Neuronal stem cell (in vitro differentiated cells): ENCODE measurements at regions not wholly inside any gene's neighbourhood (a gene's known extent, or its start where the extent isn't known, plus 50 kb on each side); places are given as distances from the start of the nearest gene placed in this dataset.
"Not testable (repeated sequence)": the region's sequence is repeated elsewhere in the genome, so short reads cannot be mapped to it uniquely, and the experiment has no call there.

Experiments
- DNase-seq: peaks from one replicate; pipeline ENCODE4 v3.0.0-alpha.2; 2013; ENCODE audit warnings: low spot score
- H2AFZ ChIP-seq: one replicate; pipeline ENCODE4 v1.6.1; 2013; ENCODE audit warnings: mild to moderate bottlenecking, low read length, inconsistent platforms
- H2AK5ac ChIP-seq: 2 replicates; pipeline ENCODE4 v1.6.1; 2013; ENCODE audit warnings: low read depth, mild to moderate bottlenecking, inconsistent platforms, low read length, moderate library complexity, mixed read lengths
- H2BK120ac ChIP-seq: 2 replicates; pipeline ENCODE4 v1.6.1; 2013; ENCODE audit warnings: low read depth, mild to moderate bottlenecking, inconsistent platforms, low read length, moderate library complexity, mixed read lengths
- H2BK12ac ChIP-seq: one replicate; pipeline ENCODE4 v1.6.1; 2013; ENCODE audit warnings: low read length, inconsistent platforms
- H2BK15ac ChIP-seq: 2 replicates; pipeline ENCODE4 v1.6.1; 2013; ENCODE audit warnings: mild to moderate bottlenecking, low read length, inconsistent platforms, mixed read lengths
- H2BK5ac ChIP-seq: one replicate; pipeline ENCODE4 v1.6.1; 2013; ENCODE audit warnings: inconsistent platforms, mild to moderate bottlenecking, low read length, moderate library complexity
- H3K14ac ChIP-seq: one replicate; pipeline ENCODE4 v1.6.1; 2013; ENCODE audit warnings: low read length, inconsistent platforms
- H3K18ac ChIP-seq: 2 replicates; pipeline ENCODE4 v1.6.1; 2013; ENCODE audit warnings: low read length, inconsistent platforms
- H3K23ac ChIP-seq: 2 replicates; pipeline ENCODE4 v1.6.1; 2013; ENCODE audit warnings: low read depth, mild to moderate bottlenecking, mixed read lengths, low read length, inconsistent platforms; ENCODE audit not compliant: poor library complexity
- H3K27ac ChIP-seq: replicated peaks from 3 replicates; pipeline ENCODE4 v1.5.1; 2013; ENCODE audit warnings: low read length, inconsistent platforms
- H3K27me3 ChIP-seq, 3 experiments: 2 replicates each; pipeline ENCODE4 v1.6.1; 2013; ENCODE audit warnings: low read length in 3 of 3, mild to moderate bottlenecking in 2 of 3, inconsistent platforms in 1 of 3, low read depth in 1 of 3, mixed read lengths in 1 of 3, moderate library complexity in 1 of 3; ENCODE audit not compliant: control insufficient read depth in 3 of 3, insufficient read depth in 3 of 3
- H3K36me3 ChIP-seq, 2 donors: replicated peaks in 1 of 2; 2 replicates each; pipeline ENCODE4 v1.6.1; 2013; ENCODE audit warnings: low read length in 2 of 2; ENCODE audit not compliant: control insufficient read depth in 2 of 2, insufficient read depth in 2 of 2
- H3K4ac ChIP-seq: 2 replicates; pipeline ENCODE4 v1.6.1; 2013; ENCODE audit warnings: inconsistent platforms, mild to moderate bottlenecking, low read length, moderate library complexity
- H3K4me1 ChIP-seq, 2 donors: 1 replicate in 1 of 2; 2 replicates in 1 of 2; pipeline ENCODE4 v1.6.1; 2013; ENCODE audit warnings: low read length in 2 of 2, low read depth in 1 of 2; ENCODE audit not compliant: control insufficient read depth in 2 of 2, insufficient read depth in 1 of 2
- H3K4me2 ChIP-seq: one replicate; pipeline ENCODE4 v1.6.1; 2013; ENCODE audit warnings: mild to moderate bottlenecking, low read length, inconsistent platforms; ENCODE audit not compliant: insufficient read depth, poor library complexity, severe bottlenecking
- H3K4me3 ChIP-seq, 2 donors: 2 replicates each; pipeline ENCODE4 v1.5.1; 2013; ENCODE audit warnings: low read length in 2 of 2, mild to moderate bottlenecking in 2 of 2, inconsistent platforms in 1 of 2, moderate library complexity in 1 of 2
- H3K79me1 ChIP-seq: one replicate; pipeline ENCODE4 v1.6.1; 2013; ENCODE audit warnings: low read depth, mild to moderate bottlenecking, inconsistent platforms, low read length, moderate library complexity
- H3K9ac ChIP-seq: one replicate; pipeline ENCODE4 v1.6.1; 2013; ENCODE audit warnings: mild to moderate bottlenecking, low read depth, low read length, inconsistent platforms; ENCODE audit not compliant: poor library complexity
- H3K9me3 ChIP-seq, 2 donors: replicated peaks in 1 of 2; 2 replicates each; pipeline versions ENCODE3 to v1.6.1; 2013; ENCODE audit warnings: low read length in 2 of 2, mild to moderate bottlenecking in 2 of 2, inconsistent platforms in 1 of 2, low read depth in 1 of 2, mixed read lengths in 1 of 2, moderate library complexity in 1 of 2; ENCODE audit not compliant: control insufficient read depth in 2 of 2, insufficient read depth in 1 of 2
- H4K8ac ChIP-seq: one replicate; pipeline ENCODE4 v1.6.1; 2013; ENCODE audit warnings: low read depth, mild to moderate bottlenecking, inconsistent platforms, low read length, moderate library complexity
- H4K91ac ChIP-seq: one replicate; pipeline ENCODE4 v1.6.1; 2013; ENCODE audit warnings: low read length, low read depth, mild to moderate bottlenecking, inconsistent platforms; ENCODE audit not compliant: poor library complexity
- WGBS, 2 donors: extraction: QIAGEN DNeasy Blood & Tissue Kit; methylation state at CpG; one replicate each; pipeline ENCODE4 v1.1.7; 2013; ENCODE audit warnings: missing lambda C conversion rate in 2 of 2, mixed read lengths in 1 of 2; ENCODE audit not compliant: insufficient read length in 2 of 2, insufficient replicate concordance in 1 of 2; ENCODE audit errors: extremely low coverage in 2 of 2; 5-methylcytosine and 5-hydroxymethylcytosine counted together

GRCh38 chr13:107790397-107790796 lies 424.9 kb downstream of the LIG4 start:
- no peak overlapping the region for H3K14ac ChIP-seq
- H3K27me3 ChIP-seq = no peaks in the 10 kb centered on the region
- H3K4me2 ChIP-seq = no peak overlapping the region
- H4K8ac ChIP-seq = no peak overlapping the region
- no peak overlapping the region for H3K4me3 ChIP-seq
- H3K9ac ChIP-seq = no peak overlapping the region
- no peak overlapping the region for H2AK5ac ChIP-seq
- no peak overlapping the region for H2BK15ac ChIP-seq
- H3K4ac ChIP-seq = no peak overlapping the region
- WGBS, 2 donors = no CpG with 5 or more reads among the region's 1 CpG
- H2BK120ac ChIP-seq = no peak overlapping the region
- no peaks in the 10 kb centered on the region for H3K79me1 ChIP-seq
- no peak overlapping the region for H3K18ac ChIP-seq
- H3K27ac ChIP-seq = no peak overlapping the region
- H2BK12ac ChIP-seq = no peak overlapping the region
- no peaks in the 10 kb centered on the region for H3K4me1 ChIP-seq
- no peak for DNase-seq
- no peak overlapping the region for H2AFZ ChIP-seq
- no peak overlapping the region for H3K23ac ChIP-seq
- H4K91ac ChIP-seq = no peak overlapping the region
- no peaks in the 10 kb centered on the region for H3K36me3 ChIP-seq
- no peak overlapping the region for H2BK5ac ChIP-seq
- no peaks in the 10 kb centered on the region for H3K9me3 ChIP-seq

GRCh38 chr13:107788464-107789165 lies 426.7 kb downstream of the LIG4 start:
- Histone ChIP-seq H3K23ac (no peak overlapping the region), H2BK12ac (no peak overlapping the region), H2AK5ac (no peak overlapping the region), H3K4me1 (no peaks in the 10 kb centered on the region), H2AFZ (no peak overlapping the region), H3K79me1 (no peaks in the 10 kb centered on the region), H3K4me3 (no peak overlapping the region), H3K27me3 (no peaks in the 10 kb centered on the region), H3K36me3 (no peaks in the 10 kb centered on the region), H2BK5ac (no peak overlapping the region), H2BK120ac (no peak overlapping the region), H3K4ac (no peak overlapping the region), H3K14ac (no peak overlapping the region), H3K9me3 (no peaks in the 10 kb centered on the region), H4K91ac (no peak overlapping the region), H3K9ac (no peak overlapping the region), H3K4me2 (no peak overlapping the region), H3K18ac (no peak overlapping the region), H3K27ac (no peak overlapping the region), H4K8ac (no peak overlapping the region), H2BK15ac (no peak overlapping the region)
- DNase-seq = no peak
- no CpG with 5 or more reads among the region's 8 CpGs for WGBS, 2 donors

GRCh38 chr13:107782646-107783045 lies 432.7 kb downstream of the LIG4 start:
- no CpG with 5 or more reads among the region's 39 CpGs for WGBS, 2 donors
- not testable (repeated sequence) for H3K18ac ChIP-seq, H3K4me1 ChIP-seq, H3K9ac ChIP-seq, H3K27ac ChIP-seq, DNase-seq, H2BK5ac ChIP-seq, H4K91ac ChIP-seq, H3K36me3 ChIP-seq, H3K4ac ChIP-seq, H2AK5ac ChIP-seq, H4K8ac ChIP-seq, H3K4me2 ChIP-seq, H2BK15ac ChIP-seq, H2AFZ ChIP-seq, H3K23ac ChIP-seq, H2BK12ac ChIP-seq, H3K27me3 ChIP-seq, H3K79me1 ChIP-seq, H3K14ac ChIP-seq, H3K9me3 ChIP-seq, H3K4me3 ChIP-seq, H2BK120ac ChIP-seq

- Histone ChIP-seq H2BK120ac (no peak overlapping the region), H3K4me3 (no peak overlapping the region), H4K8ac (no peak overlapping the region), H2BK12ac (no peak overlapping the region), H3K9me3 (no peaks in the 10 kb centered on the region), H4K91ac (no peak overlapping the region), H2BK15ac (no peak overlapping the region), H2AFZ (no peak overlapping the region), H3K4me2 (no peak overlapping the region), H3K18ac (no peak overlapping the region), H3K79me1 (no peaks in the 10 kb centered on the region), H3K27me3 (no peaks in the 10 kb centered on the region), H2AK5ac (no peak overlapping the region), H3K23ac (no peak overlapping the region), H3K4me1 (no peaks in the 10 kb centered on the region), H3K4ac (no peak overlapping the region), H3K9ac (no peak overlapping the region), H3K14ac (no peak overlapping the region), H3K27ac (no peak overlapping the region), H2BK5ac (no peak overlapping the region), H3K36me3 (no peaks in the 10 kb centered on the region)
- no CpG with 5 or more reads among the region's 1 CpG for WGBS, 2 donors
- no peak for DNase-seq
Measured at GRCh38 chr13:107778094-107778493, 437.2 kb downstream of the LIG4 start.
